ENCODE measurements at regions not wholly inside any gene's neighbourhood (a gene's known extent, or its start where the extent isn't known, plus 50 kb on each side); places are given as distances from the start of the nearest gene placed in this dataset.
"Not testable (repeated sequence)": the region's sequence is repeated elsewhere in the genome, so short reads cannot be mapped to it uniquely, and the experiment has no call there.

GRCh38 chr3:5466717-5467116, 279.2 kb downstream of the EDEM1 start:
- DNase-seq (ENCODE audit: low read depth in 2 of 3, low spot score in 2 of 3), result no peak

GRCh38 chr3:5473471-5473870, 286.0 kb downstream of the EDEM1 start:
- DNase-seq (ENCODE audit: low read depth in 2 of 3, low spot score in 2 of 3), result no peak

GRCh38 chr3:5476403-5476802, 288.9 kb downstream of the EDEM1 start:
- DNase-seq (ENCODE audit: low read depth in 2 of 3, low spot score in 2 of 3), result no peak

GRCh38 chr3:5479229-5479799, 291.8 kb downstream of the EDEM1 start:
- no peak for DNase-seq (ENCODE audit: low read depth in 2 of 3, low spot score in 2 of 3)

- no peak for DNase-seq (ENCODE audit: low read depth in 2 of 3, low spot score in 2 of 3)
Measured at GRCh38 chr3:5480190-5480589, 292.7 kb downstream of the EDEM1 start.

GRCh38 chr3:5485427-5485826, 297.9 kb downstream of the EDEM1 start:
- no peak for DNase-seq (ENCODE audit: low read depth in 2 of 3, low spot score in 2 of 3)

- DNase-seq (ENCODE audit: low read depth in 2 of 3, low spot score in 2 of 3), result no peak
Measured at GRCh38 chr3:5488771-5489170, 301.3 kb downstream of the EDEM1 start.

GRCh38 chr3:5489536-5489935, 302.0 kb downstream of the EDEM1 start:
- no peak for DNase-seq (ENCODE audit: low read depth in 2 of 3, low spot score in 2 of 3)

- no peak for DNase-seq (ENCODE audit: low read depth in 2 of 3, low spot score in 2 of 3)
Measured at GRCh38 chr3:5494905-5495519, 307.5 kb downstream of the EDEM1 start.

- no peak for DNase-seq (ENCODE audit: low read depth in 2 of 3, low spot score in 2 of 3)
Measured at GRCh38 chr3:5497497-5497896, 310.0 kb downstream of the EDEM1 start.

- no peak for DNase-seq (ENCODE audit: low read depth in 2 of 3, low spot score in 2 of 3)
Measured at GRCh38 chr3:5498981-5499380, 311.5 kb downstream of the EDEM1 start.

- no peak for DNase-seq (ENCODE audit: low read depth in 2 of 3, low spot score in 2 of 3)
Measured at GRCh38 chr3:5499404-5499803, 311.9 kb downstream of the EDEM1 start.

- no peak for DNase-seq (ENCODE audit: low read depth in 2 of 3, low spot score in 2 of 3)
Measured at GRCh38 chr3:5503136-5503535, 315.6 kb downstream of the EDEM1 start.

- no peak for DNase-seq (ENCODE audit: low read depth in 2 of 3, low spot score in 2 of 3)
Measured at GRCh38 chr3:5504135-5504534, 316.6 kb downstream of the EDEM1 start.

GRCh38 chr3:5505163-5505562, 317.7 kb downstream of the EDEM1 start:
- no peak for DNase-seq (ENCODE audit: low read depth in 2 of 3, low spot score in 2 of 3)

GRCh38 chr3:5505997-5506396, 318.5 kb downstream of the EDEM1 start:
- no peak for DNase-seq (ENCODE audit: low read depth in 2 of 3, low spot score in 2 of 3)

- DNase-seq (ENCODE audit: low read depth in 2 of 3, low spot score in 2 of 3), result not testable (repeated sequence)
Measured at GRCh38 chr3:5508860-5509259, 321.4 kb downstream of the EDEM1 start.

- DNase-seq (ENCODE audit: low read depth in 2 of 3, low spot score in 2 of 3), result no peak
Measured at GRCh38 chr3:5510300-5510699, 322.8 kb downstream of the EDEM1 start.

- DNase-seq (ENCODE audit: low read depth in 2 of 3, low spot score in 2 of 3), result no peak
Measured at GRCh38 chr3:5517921-5518320, 330.4 kb downstream of the EDEM1 start.

- DNase-seq (ENCODE audit: low read depth in 2 of 3, low spot score in 2 of 3), result no peak
Measured at GRCh38 chr3:5520237-5520636, 332.7 kb downstream of the EDEM1 start.

GRCh38 chr3:5523125-5523524, 335.6 kb downstream of the EDEM1 start:
- DNase-seq (ENCODE audit: low read depth in 2 of 3, low spot score in 2 of 3), result no peak

- no peak for DNase-seq (ENCODE audit: low read depth in 2 of 3, low spot score in 2 of 3)
Measured at GRCh38 chr3:5531039-5531438, 343.5 kb downstream of the EDEM1 start.

GRCh38 chr3:5531741-5532290, 344.3 kb downstream of the EDEM1 start:
- no peak for DNase-seq (ENCODE audit: low read depth in 2 of 3, low spot score in 2 of 3)

Data from activated CD8-positive, alpha-beta memory T cell treated with anti-CD3 and anti-CD28 coated beads for 48 hours (primary cell).